ENCODE measurements at regions not wholly inside any gene's neighbourhood (a gene's known extent, or its start where the extent isn't known, plus 50 kb on each side); places are given as distances from the start of the nearest gene placed in this dataset.
"Not testable (repeated sequence)": the region's sequence is repeated elsewhere in the genome, so short reads cannot be mapped to it uniquely, and the experiment has no call there.

DNA sequence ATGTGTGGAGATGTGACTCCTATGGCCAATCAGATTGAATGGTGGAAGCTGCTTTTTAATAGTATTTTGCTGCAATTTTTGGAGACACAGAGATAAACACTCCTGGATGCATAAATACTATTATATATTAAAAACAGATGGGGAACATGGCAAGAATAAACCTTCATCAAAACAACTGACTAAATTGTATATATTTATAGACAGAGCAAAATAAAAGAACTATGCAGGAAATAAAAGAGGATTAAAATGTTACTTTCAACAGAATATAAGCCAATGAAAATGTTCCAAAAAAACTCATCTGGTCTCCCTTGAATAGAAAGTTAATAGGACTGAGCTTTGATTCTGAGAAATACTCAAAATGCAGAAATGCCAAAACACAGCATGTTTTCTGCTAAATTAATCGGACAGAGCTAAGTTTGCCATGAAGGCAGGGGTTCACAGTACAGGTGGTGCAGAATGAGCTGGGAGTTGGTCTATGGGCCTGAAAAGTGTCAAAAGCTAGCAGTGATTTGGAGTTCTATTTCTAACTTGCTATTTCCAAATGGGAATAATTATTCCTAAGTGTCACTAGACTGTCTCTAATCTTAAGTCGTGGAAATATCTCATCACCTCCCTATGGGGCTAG is 227.2 kb downstream of the CNTN3 start:
- H3K4me1 Mint-ChIP-seq, result no peaks in the 10 kb centered on the region
- H3F3A ChIP-seq (ENCODE audit: low read depth), result no peaks in the 10 kb centered on the region
- no peak overlapping the region for H2AFZ ChIP-seq (replicated peaks)
- no peak for DNase-seq (ENCODE audit: low spot score)
- no peaks in the 10 kb centered on the region for H3K36me3 ChIP-seq
- peaks cover 2% of the 10 kb centered on the region for H3K27me3 Mint-ChIP-seq (ENCODE audit: insufficient read depth, low read depth)
- no peak overlapping the region for H3K27ac ChIP-seq
- H3K36me3 Mint-ChIP-seq, result no peaks in the 10 kb centered on the region
- H3K9me3 ChIP-seq (ENCODE audit: low read depth), result no peaks in the 10 kb centered on the region
- H3K4me1 ChIP-seq, result no peaks in the 10 kb centered on the region
- no peaks in the 10 kb centered on the region for H3K9me3 Mint-ChIP-seq
- H3K9ac ChIP-seq, result no peak overlapping the region
- no peak overlapping the region for H3K27ac Mint-ChIP-seq
- H3K4me2 ChIP-seq, result no peak overlapping the region
- H3K27me3 ChIP-seq, result no peaks in the 10 kb centered on the region
- H3K4me3 Mint-ChIP-seq, result no peak overlapping the region
- H3K79me2 ChIP-seq (ENCODE audit: low read depth), result no peaks in the 10 kb centered on the region
- H4K20me1 ChIP-seq (ENCODE audit: low read depth), result no peaks in the 10 kb centered on the region
- TF ChIP-seq EZH2 (IDR thresholded peaks at IDR 0.05), result no peak
- H3K4me3 ChIP-seq, result no peak overlapping the region

DNA sequence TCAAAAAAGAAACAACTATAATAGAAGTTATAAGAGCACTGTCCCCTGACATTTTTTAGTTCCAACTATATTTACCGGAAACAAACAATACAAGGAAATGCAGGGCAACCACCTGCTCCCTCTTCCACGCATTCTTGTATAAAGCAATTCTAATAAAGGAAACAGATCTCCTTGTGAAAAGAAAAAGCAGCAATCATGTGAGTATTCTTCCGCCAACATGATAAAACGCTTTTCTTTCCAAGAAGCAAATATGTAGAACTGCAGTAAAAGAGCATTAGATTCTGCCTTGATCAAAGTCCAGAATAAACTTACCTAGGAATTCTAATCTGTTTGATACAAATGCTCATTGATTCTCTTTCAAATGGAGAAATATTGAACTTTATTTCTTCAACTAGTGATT is 230.3 kb downstream of the CNTN3 start:
- Histone ChIP-seq H3K27ac (no peak overlapping the region), H3K4me1 (no peaks in the 10 kb centered on the region), H3K79me2 (ENCODE audit: low read depth) (no peaks in the 10 kb centered on the region), H2AFZ (replicated peaks) (no peak overlapping the region), H3K4me2 (no peak overlapping the region), H3K4me3 (no peak overlapping the region), H4K20me1 (ENCODE audit: low read depth) (no peaks in the 10 kb centered on the region), H3K36me3 (no peaks in the 10 kb centered on the region), H3F3A (ENCODE audit: low read depth) (no peaks in the 10 kb centered on the region), H3K9ac (no peak overlapping the region), H3K9me3 (ENCODE audit: low read depth) (no peaks in the 10 kb centered on the region), H3K27me3 (no peaks in the 10 kb centered on the region)
- no peaks in the 10 kb centered on the region for H3K9me3 Mint-ChIP-seq
- no peaks in the 10 kb centered on the region for H3K36me3 Mint-ChIP-seq
- no peak overlapping the region for H3K27ac Mint-ChIP-seq
- no peaks in the 10 kb centered on the region for H3K4me1 Mint-ChIP-seq
- no peak for TF ChIP-seq EZH2phosphoT487 (IDR thresholded peaks at IDR 0.05)
- TF ChIP-seq CTCF (IDR thresholded peaks at IDR 0.05), result no peak
- TF ChIP-seq EZH2 (IDR thresholded peaks at IDR 0.05), result no peak
- no peak overlapping the region for H3K4me3 Mint-ChIP-seq
- no peaks in the 10 kb centered on the region for H3K27me3 Mint-ChIP-seq (ENCODE audit: insufficient read depth, low read depth)
- DNase-seq (ENCODE audit: low spot score), result no peak

DNA sequence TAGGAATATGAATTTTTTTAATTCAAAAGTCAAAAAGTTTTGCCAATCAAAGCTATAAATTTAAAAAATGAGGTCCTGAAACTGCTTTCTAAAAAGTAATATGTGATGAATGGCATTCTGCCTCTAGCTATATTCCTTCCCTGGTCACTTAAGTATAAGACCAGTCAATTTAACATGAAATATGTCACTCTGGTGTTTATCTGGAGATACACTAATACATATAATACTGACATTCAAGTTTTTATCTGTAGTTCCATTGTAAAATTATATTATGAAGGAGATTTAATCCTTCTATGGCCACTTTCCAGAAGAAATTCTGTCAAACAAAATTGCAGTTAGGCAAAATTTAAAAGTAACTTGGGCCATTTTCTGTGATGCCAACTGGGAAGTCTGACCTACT is 236.8 kb downstream of the CNTN3 start:
- H3K9me3 Mint-ChIP-seq, result no peaks in the 10 kb centered on the region
- no peaks in the 10 kb centered on the region for H3K4me1 Mint-ChIP-seq
- H3K4me2 ChIP-seq, result no peak overlapping the region
- no peak for TF ChIP-seq EZH2phosphoT487 (IDR thresholded peaks at IDR 0.05)
- TF ChIP-seq CTCF (IDR thresholded peaks at IDR 0.05), result no peak
- TF ChIP-seq EZH2 (IDR thresholded peaks at IDR 0.05), result no peak
- H3K27ac ChIP-seq, result no peak overlapping the region
- H3K79me2 ChIP-seq (ENCODE audit: low read depth), result no peaks in the 10 kb centered on the region
- H3K36me3 Mint-ChIP-seq, result no peaks in the 10 kb centered on the region
- no peak overlapping the region for H3K27ac Mint-ChIP-seq
- no peak overlapping the region for H2AFZ ChIP-seq (replicated peaks)
- no peaks in the 10 kb centered on the region for H3K4me1 ChIP-seq
- H3K4me3 ChIP-seq, result no peak overlapping the region
- no peaks in the 10 kb centered on the region for H3F3A ChIP-seq (ENCODE audit: low read depth)
- H3K9ac ChIP-seq, result no peak overlapping the region
- no peaks in the 10 kb centered on the region for H4K20me1 ChIP-seq (ENCODE audit: low read depth)
- no peak for DNase-seq (ENCODE audit: low spot score)
- peaks cover 3% of the 10 kb centered on the region for H3K27me3 Mint-ChIP-seq (ENCODE audit: insufficient read depth, low read depth)
- peaks cover 4% of the 10 kb centered on the region for H3K9me3 ChIP-seq (ENCODE audit: low read depth)
- no peaks in the 10 kb centered on the region for H3K27me3 ChIP-seq
- no peaks in the 10 kb centered on the region for H3K36me3 ChIP-seq
- H3K4me3 Mint-ChIP-seq, result no peak overlapping the region

DNA sequence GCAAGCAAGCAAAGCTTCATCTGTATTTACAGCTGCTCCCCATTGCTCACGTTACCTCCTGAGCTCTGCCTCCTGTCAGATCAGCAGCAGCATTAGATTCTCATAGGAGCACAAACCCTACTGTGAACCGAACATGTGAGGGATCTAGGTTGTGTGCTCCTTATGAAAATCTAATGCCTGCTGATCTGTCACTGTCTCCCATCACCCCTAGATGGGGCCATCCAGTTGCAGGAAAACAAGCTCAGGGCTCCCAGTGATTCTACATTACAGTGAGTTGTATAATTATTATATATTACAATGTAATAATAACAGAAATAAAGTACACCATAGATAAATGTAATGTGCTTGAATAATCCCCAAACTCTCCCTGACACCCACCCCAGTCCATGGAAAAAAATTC is 238.1 kb downstream of the CNTN3 start:
- H3K27me3 Mint-ChIP-seq (ENCODE audit: insufficient read depth, low read depth); H3K27ac Mint-ChIP-seq; H3K9me3 ChIP-seq (ENCODE audit: low read depth); H3K79me2 ChIP-seq (ENCODE audit: low read depth); H3K27me3 ChIP-seq; H2AFZ ChIP-seq (replicated peaks); H3K36me3 ChIP-seq; H3K4me3 Mint-ChIP-seq; H3K36me3 Mint-ChIP-seq; H3F3A ChIP-seq (ENCODE audit: low read depth); H3K9ac ChIP-seq; H3K27ac ChIP-seq; H3K4me3 ChIP-seq; H3K4me2 ChIP-seq; H3K4me1 Mint-ChIP-seq; H4K20me1 ChIP-seq (ENCODE audit: low read depth); H3K4me1 ChIP-seq; DNase-seq (ENCODE audit: low spot score); H3K9me3 Mint-ChIP-seq: not testable (repeated sequence)
- peak; percentile 11 for TF ChIP-seq CTCF (IDR thresholded peaks at IDR 0.05)

All from neural progenitor cell (in vitro differentiated cells).